Fibroblast of upper back skin (primary cell): ENCODE measurements at regions not wholly inside any gene's neighbourhood (a gene's known extent, or its start where the extent isn't known, plus 50 kb on each side); places are given as distances from the start of the nearest gene placed in this dataset.
A peak's percentile ranks its signal among the peaks of the same experiment; 100 is the strongest.

ENCODE experiments used
- DNase-seq: peaks from one replicate; pipeline ENCODE4 v3.0.0-alpha.2; 2013

DNA sequence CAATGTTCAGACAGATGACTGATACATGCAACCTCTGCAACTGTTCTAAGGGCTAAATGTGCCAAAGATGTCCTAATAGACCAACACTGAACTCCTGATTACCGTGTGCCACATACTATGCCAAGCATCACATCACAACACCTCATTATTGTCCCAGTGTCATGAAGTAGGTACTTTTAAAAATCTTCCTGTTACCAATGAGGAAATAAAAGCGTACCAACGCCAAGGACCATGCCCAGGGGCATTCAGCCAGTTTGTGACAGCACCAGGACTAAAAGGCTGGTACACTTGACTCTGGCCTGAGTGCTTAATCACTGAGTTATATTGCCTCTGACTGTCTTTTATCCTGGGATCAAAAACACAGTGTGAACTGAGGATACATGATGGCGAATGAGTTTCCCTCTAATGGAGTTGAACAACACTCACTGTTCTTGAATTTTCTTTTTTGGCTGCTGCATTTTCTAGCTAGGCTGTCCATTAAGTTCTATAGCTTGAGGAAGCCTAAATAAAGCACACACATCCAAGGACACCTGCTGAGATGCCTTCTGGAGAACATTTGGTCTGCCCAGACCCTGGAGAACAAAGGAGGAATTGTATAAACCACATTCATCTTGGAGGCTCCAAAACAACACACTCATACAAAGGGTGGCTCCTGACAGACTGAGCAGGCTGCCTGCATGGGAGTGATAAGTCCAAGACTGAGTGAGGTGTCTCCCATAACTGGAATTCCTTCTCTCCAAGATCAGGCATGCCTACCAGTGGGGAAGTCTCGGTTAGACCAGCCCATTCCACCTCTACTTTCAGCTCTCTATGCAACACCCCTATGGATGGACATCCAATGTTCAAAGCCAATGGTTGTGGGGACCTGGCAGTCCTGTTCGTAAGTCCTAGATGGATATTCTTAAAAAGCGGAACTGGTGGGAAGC is 126.7 kb upstream of the PRICKLE2 start:
- peak; percentile 80 for DNase-seq

- DNase-seq: no peak
Observed at GRCh38 chr3:64349551-64349950, 124.3 kb upstream of the PRICKLE2 start.

GRCh38 chr3:64345371-64345770 is 120.1 kb upstream of the PRICKLE2 start:
- peak; percentile 86 for DNase-seq

- peak; percentile 91 for DNase-seq
Observed at GRCh38 chr3:64344721-64345207, 119.5 kb upstream of the PRICKLE2 start.

DNA sequence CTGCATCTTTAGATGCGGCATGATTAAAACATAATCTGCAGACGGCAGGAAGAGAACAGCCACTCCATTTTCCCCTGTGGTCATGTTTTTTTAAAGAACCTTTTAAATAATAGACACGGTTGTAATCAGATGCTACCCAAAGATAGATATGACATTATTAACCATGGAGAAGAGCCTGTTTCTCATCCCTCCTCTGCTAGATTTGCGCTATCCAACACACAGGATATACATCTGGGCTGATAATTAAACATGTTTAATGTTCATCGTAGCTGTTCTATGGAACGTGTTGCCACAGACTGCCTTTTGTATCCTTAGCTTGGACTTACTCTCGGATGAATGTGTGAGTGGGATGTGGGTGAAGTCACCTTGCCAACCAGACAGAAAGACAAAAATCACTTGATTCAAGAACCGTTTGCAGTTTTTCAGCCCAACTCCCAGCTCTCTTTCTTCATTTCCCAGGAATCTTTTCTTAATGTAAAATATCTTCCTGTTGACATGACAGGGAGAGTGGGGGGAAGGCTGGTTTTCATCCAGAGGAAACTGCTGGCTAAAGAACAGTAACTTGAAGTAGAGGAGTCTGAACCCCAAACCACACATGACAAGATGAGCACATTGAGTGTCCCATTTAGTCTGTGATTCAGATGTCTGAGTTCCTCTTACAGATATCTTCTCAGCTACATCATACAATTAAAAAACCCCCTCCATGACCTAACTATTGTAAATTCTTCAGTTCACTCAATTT is 118.6 kb upstream of the PRICKLE2 start:
- peak; percentile 97 for DNase-seq

DNA sequence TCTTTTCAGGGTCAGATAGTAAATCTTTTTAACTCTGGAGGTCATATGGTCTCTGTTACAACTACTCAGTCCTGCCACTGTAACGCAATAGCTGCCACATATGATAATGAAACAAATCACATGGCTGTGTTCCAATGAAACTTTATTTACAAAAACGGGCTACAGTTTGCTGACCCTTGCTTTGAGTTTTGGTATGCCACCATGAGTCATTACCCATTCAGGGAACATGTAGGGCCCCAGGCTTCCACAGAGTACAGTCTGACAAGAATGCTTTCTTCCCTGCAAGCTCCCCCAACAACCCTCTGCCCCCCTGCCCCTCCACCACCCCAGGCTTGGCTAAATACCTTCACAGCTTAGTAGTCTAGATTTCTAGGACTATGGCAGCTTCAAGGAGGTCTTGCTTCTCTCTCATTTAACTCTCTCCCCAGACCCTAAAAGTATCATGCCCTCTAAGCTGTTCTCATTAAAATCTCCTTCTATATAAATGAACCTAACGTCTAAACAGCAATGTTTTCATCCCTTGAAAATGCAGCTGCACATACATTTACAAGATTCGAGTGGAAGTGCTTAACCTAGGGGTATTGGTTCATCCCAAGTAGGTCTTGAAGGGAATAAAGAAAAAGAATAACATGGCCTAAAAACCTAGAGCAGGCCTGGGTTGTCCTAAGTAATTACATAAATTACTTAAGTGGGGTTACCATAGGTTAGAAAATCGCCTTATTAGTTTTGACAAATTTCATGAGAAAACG is 117.8 kb upstream of the PRICKLE2 start:
- peak; percentile 93 for DNase-seq

DNA sequence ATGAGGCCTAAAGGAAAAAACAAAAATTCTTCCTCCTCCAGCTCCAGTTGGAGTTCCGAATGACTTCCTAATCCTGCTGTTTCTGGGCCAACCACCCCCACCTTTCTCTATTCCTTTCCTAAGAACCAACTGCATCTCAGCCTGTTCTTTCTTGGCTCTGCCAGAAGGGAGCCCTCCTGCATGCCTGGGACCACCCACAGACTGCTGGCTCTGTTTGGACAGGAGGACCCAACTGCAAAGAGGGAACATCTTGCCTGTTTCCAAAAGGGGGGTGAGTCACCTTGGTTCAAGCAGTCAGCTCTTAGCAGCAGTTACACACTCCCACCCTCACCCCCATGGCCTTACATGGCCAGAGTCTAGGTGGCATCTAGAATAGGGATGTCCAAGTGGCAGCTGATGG is 116.0 kb upstream of the PRICKLE2 start:
- DNase-seq: peak; percentile 87

GRCh38 chr3:64340641-64341101 is 115.4 kb upstream of the PRICKLE2 start:
- DNase-seq: peak; percentile 93

DNA sequence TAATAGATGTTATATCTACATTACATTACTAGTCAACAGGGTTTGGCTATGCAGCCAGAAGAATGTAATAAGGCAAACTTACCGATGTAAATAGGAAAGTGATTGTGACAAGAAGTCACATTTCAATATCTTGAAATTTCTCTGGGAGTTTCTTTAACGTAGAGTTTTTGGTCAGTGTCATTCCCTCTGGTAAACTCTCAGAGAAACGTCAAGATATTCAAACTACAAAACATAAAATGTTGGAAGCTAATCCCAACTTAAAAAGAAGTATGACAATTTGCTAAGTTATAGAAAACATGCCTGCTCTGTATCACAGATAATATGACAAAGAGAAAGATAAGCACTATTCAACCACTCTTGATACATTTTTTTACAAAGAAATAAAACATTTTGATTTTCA is 111.2 kb upstream of the PRICKLE2 start:
- DNase-seq: no peak

DNA sequence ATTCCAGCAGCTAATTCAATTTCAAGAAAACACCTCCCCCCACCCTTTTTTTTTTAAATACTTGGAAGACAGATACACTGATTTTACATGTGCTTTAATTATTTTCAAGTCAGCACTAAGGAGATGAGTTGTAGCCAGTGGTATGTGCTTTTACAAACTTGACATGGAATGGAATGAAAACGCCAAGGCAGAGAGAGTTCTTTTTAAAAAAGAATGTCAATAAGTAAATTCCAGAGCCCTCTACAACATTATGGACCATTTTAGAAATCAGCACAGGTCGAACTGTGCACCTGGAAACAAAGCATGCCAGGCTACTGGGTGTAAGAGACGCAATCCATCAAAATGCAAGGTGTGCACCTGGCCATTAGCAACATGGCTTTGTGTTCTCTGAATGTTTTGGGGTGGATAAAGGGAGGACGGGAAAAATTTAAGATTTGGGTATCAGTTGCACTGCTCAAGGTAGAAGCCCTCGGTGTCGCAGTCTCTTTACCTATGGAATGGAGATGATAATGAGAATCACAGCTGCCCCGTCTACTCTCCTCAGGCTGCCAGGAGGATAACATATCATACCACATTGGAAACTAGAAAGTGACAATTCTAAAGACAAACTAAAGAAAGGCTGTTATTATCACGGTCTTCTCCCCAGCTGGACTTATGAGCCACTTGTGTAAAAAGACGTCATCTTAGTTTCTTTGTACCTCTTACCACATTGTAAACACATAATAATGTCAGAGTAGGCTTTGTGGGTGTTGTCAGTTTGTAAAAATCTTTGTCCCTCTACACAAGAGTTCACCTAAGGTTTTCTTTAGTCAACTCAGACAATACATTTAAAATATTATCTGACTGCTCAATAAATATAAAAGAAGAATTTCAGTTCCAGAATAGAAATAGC is 107.4 kb upstream of the PRICKLE2 start:
- DNase-seq: peak; percentile 84

- DNase-seq: no peak
Observed at GRCh38 chr3:64331605-64332004, 106.3 kb upstream of the PRICKLE2 start.

DNA sequence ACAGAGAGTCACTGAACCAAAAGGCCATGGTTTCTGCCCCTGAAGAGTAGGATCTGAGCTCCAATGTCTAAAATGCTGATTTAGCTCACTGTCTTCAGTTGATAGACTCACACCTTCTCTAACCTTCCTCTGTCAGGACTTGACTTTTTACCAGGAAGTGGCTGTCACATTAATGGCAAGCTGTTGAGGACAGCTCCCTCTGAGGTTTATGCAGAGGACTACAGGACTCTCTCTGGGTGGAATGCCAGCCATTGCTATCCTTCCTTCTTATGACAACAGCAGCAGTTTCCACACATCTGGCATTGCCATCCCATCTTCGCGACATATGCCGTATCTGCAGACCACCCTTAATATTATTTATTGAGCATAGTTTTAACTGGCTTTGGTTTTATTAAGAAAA is 103.8 kb upstream of the PRICKLE2 start:
- no peak for DNase-seq

- peak; percentile 54 for DNase-seq
Observed at GRCh38 chr3:64327100-64327804, 102.0 kb upstream of the PRICKLE2 start.

- peak; percentile 85 for DNase-seq
Observed at GRCh38 chr3:64321747-64322146, 96.5 kb upstream of the PRICKLE2 start.

DNA sequence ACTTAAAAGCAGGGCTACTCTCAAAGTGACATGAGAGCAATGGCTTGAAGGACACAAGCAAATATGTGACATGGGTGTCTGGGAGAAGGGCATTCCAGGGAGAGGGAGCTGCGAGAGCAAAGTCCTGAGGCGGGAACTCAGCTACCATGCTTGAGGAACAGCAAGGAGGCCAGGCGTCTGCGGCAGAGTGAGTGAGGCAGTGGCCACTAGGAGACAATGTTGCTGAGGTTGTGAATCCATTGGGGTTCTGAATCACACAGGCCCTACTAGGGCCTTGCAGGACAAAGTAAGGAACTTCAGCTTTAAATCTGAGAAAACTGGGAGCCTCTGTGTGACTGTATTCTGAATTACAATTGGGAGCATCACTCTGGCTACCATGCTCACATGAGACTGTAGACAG is 94.1 kb upstream of the PRICKLE2 start:
- DNase-seq: peak; percentile 44

DNA sequence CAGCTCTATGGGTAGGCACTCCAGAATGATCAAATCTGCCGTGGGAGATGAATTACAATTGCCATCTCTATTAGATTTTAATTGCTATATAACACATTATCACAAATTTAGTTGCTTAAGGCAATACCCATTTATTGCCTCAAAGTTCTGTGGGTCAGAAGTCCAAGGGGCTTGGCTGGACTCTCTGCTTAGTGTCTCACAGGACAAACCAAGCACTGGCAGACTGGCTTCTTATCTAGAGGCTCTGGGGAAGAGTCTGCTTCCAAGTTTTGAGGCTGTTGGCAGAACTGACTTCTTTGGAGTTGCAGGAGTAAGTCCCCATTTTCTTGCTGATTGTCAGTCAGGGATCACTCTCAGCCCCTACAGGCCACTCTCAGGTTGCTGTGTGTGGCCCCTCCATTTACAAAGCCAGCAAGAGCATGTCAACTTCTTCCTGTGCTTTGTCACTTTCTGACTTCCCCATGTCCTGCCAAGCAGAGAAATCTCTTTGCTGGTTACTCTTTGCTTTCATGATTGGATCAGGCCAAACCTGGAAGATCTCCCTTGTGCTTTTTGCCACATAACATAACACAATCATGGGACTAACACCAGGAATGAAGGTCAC is 93.5 kb upstream of the PRICKLE2 start:
- DNase-seq: no peak

- peak; percentile 26 for DNase-seq
Observed at GRCh38 chr3:64318001-64318400, 92.7 kb upstream of the PRICKLE2 start.

DNA sequence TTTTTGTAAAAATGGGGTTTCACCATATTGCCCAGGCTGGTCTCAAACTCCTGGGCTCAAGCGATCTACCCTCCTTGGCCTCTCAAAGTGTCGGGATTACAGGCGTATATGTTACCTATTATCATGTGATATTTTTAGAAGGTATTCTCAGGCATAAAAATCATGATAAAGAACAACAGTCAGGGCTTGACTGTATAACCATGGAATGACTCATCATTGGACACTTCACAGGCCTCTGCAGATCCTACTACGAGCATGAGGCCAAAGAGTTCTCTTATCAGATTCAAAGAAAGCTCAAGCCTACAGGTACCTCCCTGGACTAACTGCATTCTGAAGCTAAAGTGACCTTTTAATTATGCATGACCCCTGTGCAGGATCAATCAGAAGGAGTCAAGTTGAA is 91.7 kb upstream of the PRICKLE2 start:
- DNase-seq: peak; percentile 35

DNA sequence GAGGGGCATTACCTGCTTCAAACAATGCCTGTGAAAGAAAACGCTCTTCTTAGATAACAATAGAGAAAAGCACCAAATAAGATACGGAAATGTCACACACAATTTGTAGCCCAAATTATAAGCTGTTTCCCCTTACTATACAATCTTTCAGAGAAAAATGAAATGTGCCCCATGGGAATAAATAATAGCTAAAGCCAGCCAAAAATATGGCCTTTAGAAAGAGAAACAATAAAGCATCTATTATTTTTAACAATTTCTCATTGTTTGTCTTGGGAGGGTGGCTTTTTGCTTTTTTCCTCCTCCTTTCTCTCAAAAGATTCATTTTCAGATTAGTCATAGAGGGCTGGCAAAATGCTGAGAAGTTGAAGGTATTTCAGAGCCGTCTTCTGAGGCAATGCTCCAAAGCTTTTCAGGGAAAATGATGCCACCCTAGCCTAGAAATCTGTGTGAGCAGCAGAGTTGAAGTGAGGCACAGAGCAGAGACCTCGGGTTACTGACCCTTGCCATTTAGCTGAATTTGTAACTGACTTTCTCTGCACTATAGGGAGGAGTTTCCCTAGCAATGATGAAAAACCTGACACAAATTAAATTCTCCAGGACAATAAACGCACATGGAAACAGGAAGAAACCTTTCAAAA is 86.3 kb upstream of the PRICKLE2 start:
- DNase-seq: peak; percentile 44

- no peak for DNase-seq
Observed at GRCh38 chr3:64308931-64309330, 83.7 kb upstream of the PRICKLE2 start.
